K562 (cell line): ENCODE measurements at regions not wholly inside any gene's neighbourhood (a gene's known extent, or its start where the extent isn't known, plus 50 kb on each side); places are given as distances from the start of the nearest gene placed in this dataset.

Experiments
- ATAC-seq: fragments of 200-7000 bp; cut with Tn5 transposase; 3 replicates; pipeline ENCODE4 v1.9.1; 2020; ENCODE audit warnings: moderate library complexity
- BruUV-seq: library from RNA; stranded (reverse); fragments of 400-500 nt; replicated peaks from 2 replicates; lab custom pipeline; 2021; lab: Mats Ljungman, UMichigan
- CTCF ChIA-PET: fragments of 300-600 bp; formaldehyde crosslinking; extraction: SDS; loops from one replicate; lab custom pipeline; 2021; ENCODE audit warnings: low intra/inter-chr PET ratio; lab: Yijun Ruan, JAX
- POLR2A ChIA-PET: fragments of 300-600, 350-650 bp; sonication (Branson Sonifier 250); formaldehyde crosslinking; extraction: SDS; loops from one replicate; lab custom pipeline; 2021; ENCODE audit warnings: antibody characterized with exemption, inconsistent platforms; lab: Yijun Ruan, JAX
- DNase-seq, 4 experiments: peaks; one replicate each; pipeline versions ENCODE4 v3.0.0 to v3.0.0-alpha.2; 2011 to 2018; ENCODE audit warnings: low spot score in 3 of 4, mixed read lengths in 3 of 4; ENCODE audit errors: extremely low read depth in 1 of 4
- FAIRE-seq: peaks from 2 replicates; lab custom pipeline; 2011; peaks lifted over from hg19 to GRCh38; lab: Jason Lieb, UNC
- H2AFZ ChIP-seq: 2 replicates; pipeline ENCODE4 v1.6.0; 2011; ENCODE audit warnings: low read depth, low read length, control low read depth, inconsistent platforms
- H3K27ac ChIP-seq: fragments of 200-600 bp; 3 replicates; pipeline ENCODE4 v1.8.0; 2011; ENCODE audit warnings: low read depth, mild to moderate bottlenecking, control low read depth, inconsistent platforms, low read length, moderate library complexity, mixed read lengths; ENCODE audit errors: extremely low read depth
- H3K27me3 ChIP-seq, 2 experiments: fragments of 300-600 bp in 1 of 2; 2 replicates in 1 of 2; 3 replicates in 1 of 2; pipeline versions ENCODE4 v1.6.0 to v1.8.0; 2011; ENCODE audit warnings: inconsistent platforms in 2 of 2, low read length in 2 of 2, mild to moderate bottlenecking in 1 of 2, mixed read lengths in 1 of 2, moderate library complexity in 1 of 2; ENCODE audit not compliant: control insufficient read depth in 2 of 2, insufficient read depth in 2 of 2
- H3K36me3 ChIP-seq: fragments of 300-600 bp; 3 replicates; pipeline ENCODE4 v1.8.0; 2011; ENCODE audit warnings: mild to moderate bottlenecking, low read length, inconsistent platforms; ENCODE audit not compliant: control insufficient read depth, insufficient read depth
- H3K4me1 ChIP-seq, 2 experiments: fragments of 200-600 bp in 1 of 2; replicated peaks in 1 of 2; 2 replicates in 1 of 2; 3 replicates in 1 of 2; pipeline versions ENCODE4 v1.5.1 to v1.8.0; 2011; ENCODE audit warnings: inconsistent platforms in 2 of 2, low read length in 2 of 2, mild to moderate bottlenecking in 1 of 2, mixed read lengths in 1 of 2, moderate library complexity in 1 of 2; ENCODE audit not compliant: control insufficient read depth in 2 of 2, insufficient read depth in 2 of 2
- H3K4me2 ChIP-seq: 2 replicates; pipeline ENCODE4 v1.6.1; 2011; ENCODE audit warnings: low read length, control low read depth, inconsistent platforms, mixed read lengths; ENCODE audit not compliant: insufficient read depth
- H3K4me3 ChIP-seq: fragments of 200-600 bp; sonication (generic), shearing (Covaris generic); 2 replicates; pipeline ENCODE4 v1.5.1; 2016; ENCODE audit warnings: control low read depth, inconsistent platforms
- H3K79me2 ChIP-seq: fragments of 200-600 bp; 3 replicates; pipeline ENCODE4 v1.8.0; 2011; ENCODE audit warnings: low read length, inconsistent platforms; ENCODE audit not compliant: control insufficient read depth, insufficient read depth
- H3K9ac ChIP-seq, 2 experiments: 2 replicates each; pipeline versions ENCODE4 v1.6.0 to v1.6.1; 2011; ENCODE audit warnings: low read depth in 2 of 2, low read length in 2 of 2, control low read depth in 1 of 2, inconsistent platforms in 1 of 2, mild to moderate bottlenecking in 1 of 2, mixed read lengths in 1 of 2; ENCODE audit not compliant: insufficient read depth in 1 of 2
- H3K9me1 ChIP-seq: one replicate; pipeline ENCODE4 v1.6.0; 2011; ENCODE audit warnings: inconsistent platforms, mild to moderate bottlenecking, low read length, moderate library complexity; ENCODE audit not compliant: control insufficient read depth, insufficient read depth
- H3K9me3 ChIP-seq: replicated peaks from 2 replicates; pipeline ENCODE4 v1.5.1; 2011; ENCODE audit warnings: low read depth, low read length, inconsistent platforms; ENCODE audit not compliant: control insufficient read depth, insufficient read depth
- H4K20me1 ChIP-seq: replicated peaks from 2 replicates; pipeline ENCODE4 v1.6.1; 2011; ENCODE audit warnings: low read length, inconsistent platforms, mixed read lengths; ENCODE audit not compliant: control insufficient read depth, insufficient read depth
- ELF2 ChIP-seq: fragments of 250-450 bp; sonication (Bioruptor Pico); IDR thresholded peaks from 2 replicates; pipeline ENCODE4 v1.5.0; 2021; ENCODE audit warnings: mild to moderate bottlenecking
- NFRKB ChIP-seq: fragments of 450-650 bp; IDR thresholded peaks from 2 replicates; pipeline ENCODE4 v1.6.1; 2016; ENCODE audit warnings: low read depth
- SLC30A9 ChIP-seq: fragments of 250-450 bp; sonication (Bioruptor Pico); IDR thresholded peaks from 2 replicates; pipeline ENCODE4 v1.8.0; 2022; ENCODE audit warnings: mild to moderate bottlenecking, moderate library complexity
- U2AF1 ChIP-seq: fragments of 200-400 bp; formaldehyde crosslinking; optimal IDR thresholded peaks from 2 replicates; pipeline ENCODE3; 2017; ENCODE audit warnings: mild to moderate bottlenecking, low read depth, low read length, moderate library complexity
- ZBTB17 ChIP-seq: fragments of 450-650 bp; formaldehyde crosslinking; IDR thresholded peaks from 2 replicates; pipeline ENCODE4 v1.4.0; 2020; ENCODE audit warnings: mild to moderate bottlenecking
- ZBTB8A ChIP-seq: fragments of 450-650 bp; IDR thresholded peaks from 2 replicates; pipeline ENCODE4 v1.6.1; 2018; ENCODE audit warnings: mild to moderate bottlenecking, moderate library complexity; ENCODE audit not compliant: partially characterized antibody
- WGBS: fragments of 100-300 bp; shearing (Covaris generic); methylation state at CpG from one replicate; pipeline ENCODE4 v1.1.6; 2016; ENCODE audit warnings: low coverage, mixed read lengths; ENCODE audit not compliant: insufficient coverage; ENCODE audit errors: missing lambda C conversion rate; 5-methylcytosine and 5-hydroxymethylcytosine counted together
- in situ Hi-C: fragments of 300-500 bp; cut with MboI; formaldehyde crosslinking; loops from 4 replicates; pipeline ENCODE4 v1.15.0; 2018; ENCODE audit warnings: inconsistent platforms, mixed read lengths
- intact Hi-C: fragments of 100-400 bp; cut with micrococcal nuclease; formaldehyde crosslinking; loops from 2 replicates; pipeline ENCODE4 v1.14.2; 2022
- TF ChIP-seq, protein P1 (sequence below): fragments of 250-450 bp; sonication (Bioruptor Pico); IDR thresholded peaks from 2 replicates; pipeline ENCODE4 v1.4.0; 2020
- TF ChIP-seq, protein P2 (sequence below), 2 experiments: fragments of 450-650 bp; IDR thresholded peaks; 2 replicates each; pipeline ENCODE4 v1.6.1; 2016; ENCODE audit warnings: mild to moderate bottlenecking in 2 of 2, borderline replicate concordance in 1 of 2, low read depth in 1 of 2, moderate library complexity in 1 of 2

DNA sequence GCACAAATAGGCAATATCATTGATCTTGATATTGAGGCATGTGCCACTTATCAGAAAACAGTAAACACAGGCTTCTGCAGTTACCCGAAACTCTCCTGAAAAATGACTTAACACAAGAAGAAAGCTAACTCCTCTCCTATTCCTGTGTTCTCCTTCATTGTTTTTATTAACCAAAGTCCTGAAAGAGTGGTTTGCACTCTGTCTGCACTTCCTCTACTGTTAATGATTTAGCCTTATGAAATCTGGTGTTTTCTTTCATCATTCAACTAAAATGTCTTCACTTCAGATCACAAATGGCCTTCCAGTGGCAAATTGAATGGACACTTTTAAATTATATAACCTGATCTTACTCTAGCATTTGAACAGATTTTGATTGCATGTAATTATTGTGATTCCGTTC, 630.6 kb upstream of the PHF14 start:
- Histone ChIP-seq H3K4me3 (no peak overlapping the region), H3K9me1 (no peaks in the 10 kb centered on the region), H3K4me2 (no peak overlapping the region), H3K9me3 (no peaks in the 10 kb centered on the region), H3K9ac (no peak overlapping the region), H2AFZ (no peak overlapping the region), H3K27ac (no peak overlapping the region), H4K20me1 (no peaks in the 10 kb centered on the region), H3K79me2 (no peaks in the 10 kb centered on the region), H3K27me3 (no peaks in the 10 kb centered on the region)
- 17% methylated on average over 2 of the region's 2 CpGs for WGBS
- DNase-seq (no peak), FAIRE-seq (no peak)
- in situ Hi-C loops (no loop called here), intact Hi-C loops (no loop called here)
- ChIA-PET POLR2A (no interaction called here), CTCF (no interaction called here)
- BruUV-seq: no TSS peak
- TF ChIP-seq NFRKB: no peak
- TF ChIP-seq, protein P1, sequence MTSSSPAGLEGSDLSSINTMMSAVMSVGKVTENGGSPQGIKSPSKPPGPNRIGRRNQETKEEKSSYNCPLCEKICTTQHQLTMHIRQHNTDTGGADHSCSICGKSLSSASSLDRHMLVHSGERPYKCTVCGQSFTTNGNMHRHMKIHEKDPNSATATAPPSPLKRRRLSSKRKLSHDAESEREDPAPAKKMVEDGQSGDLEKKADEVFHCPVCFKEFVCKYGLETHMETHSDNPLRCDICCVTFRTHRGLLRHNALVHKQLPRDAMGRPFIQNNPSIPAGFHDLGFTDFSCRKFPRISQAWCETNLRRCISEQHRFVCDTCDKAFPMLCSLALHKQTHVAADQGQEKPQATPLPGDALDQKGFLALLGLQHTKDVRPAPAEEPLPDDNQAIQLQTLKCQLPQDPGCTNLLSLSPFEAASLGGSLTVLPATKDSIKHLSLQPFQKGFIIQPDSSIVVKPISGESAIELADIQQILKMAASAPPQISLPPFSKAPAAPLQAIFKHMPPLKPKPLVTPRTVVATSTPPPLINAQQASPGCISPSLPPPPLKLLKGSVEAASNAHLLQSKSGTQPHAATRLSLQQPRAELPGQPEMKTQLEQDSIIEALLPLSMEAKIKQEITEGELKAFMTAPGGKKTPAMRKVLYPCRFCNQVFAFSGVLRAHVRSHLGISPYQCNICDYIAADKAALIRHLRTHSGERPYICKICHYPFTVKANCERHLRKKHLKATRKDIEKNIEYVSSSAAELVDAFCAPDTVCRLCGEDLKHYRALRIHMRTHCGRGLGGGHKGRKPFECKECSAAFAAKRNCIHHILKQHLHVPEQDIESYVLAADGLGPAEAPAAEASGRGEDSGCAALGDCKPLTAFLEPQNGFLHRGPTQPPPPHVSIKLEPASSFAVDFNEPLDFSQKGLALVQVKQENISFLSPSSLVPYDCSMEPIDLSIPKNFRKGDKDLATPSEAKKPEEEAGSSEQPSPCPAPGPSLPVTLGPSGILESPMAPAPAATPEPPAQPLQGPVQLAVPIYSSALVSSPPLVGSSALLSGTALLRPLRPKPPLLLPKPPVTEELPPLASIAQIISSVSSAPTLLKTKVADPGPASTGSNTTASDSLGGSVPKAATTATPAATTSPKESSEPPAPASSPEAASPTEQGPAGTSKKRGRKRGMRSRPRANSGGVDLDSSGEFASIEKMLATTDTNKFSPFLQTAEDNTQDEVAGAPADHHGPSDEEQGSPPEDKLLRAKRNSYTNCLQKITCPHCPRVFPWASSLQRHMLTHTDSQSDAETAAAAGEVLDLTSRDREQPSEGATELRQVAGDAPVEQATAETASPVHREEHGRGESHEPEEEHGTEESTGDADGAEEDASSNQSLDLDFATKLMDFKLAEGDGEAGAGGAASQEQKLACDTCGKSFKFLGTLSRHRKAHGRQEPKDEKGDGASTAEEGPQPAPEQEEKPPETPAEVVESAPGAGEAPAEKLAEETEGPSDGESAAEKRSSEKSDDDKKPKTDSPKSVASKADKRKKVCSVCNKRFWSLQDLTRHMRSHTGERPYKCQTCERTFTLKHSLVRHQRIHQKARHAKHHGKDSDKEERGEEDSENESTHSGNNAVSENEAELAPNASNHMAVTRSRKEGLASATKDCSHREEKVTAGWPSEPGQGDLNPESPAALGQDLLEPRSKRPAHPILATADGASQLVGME: no peak
- TF ChIP-seq ELF2: no peak
- TF ChIP-seq SLC30A9 (CRISPR knock-in tag): no peak
- TF ChIP-seq ZBTB8A: no peak
- TF ChIP-seq U2AF1: no peak
- no peak for TF ChIP-seq ZBTB17 (CRISPR knock-in tag)
- TF ChIP-seq, protein P2, sequence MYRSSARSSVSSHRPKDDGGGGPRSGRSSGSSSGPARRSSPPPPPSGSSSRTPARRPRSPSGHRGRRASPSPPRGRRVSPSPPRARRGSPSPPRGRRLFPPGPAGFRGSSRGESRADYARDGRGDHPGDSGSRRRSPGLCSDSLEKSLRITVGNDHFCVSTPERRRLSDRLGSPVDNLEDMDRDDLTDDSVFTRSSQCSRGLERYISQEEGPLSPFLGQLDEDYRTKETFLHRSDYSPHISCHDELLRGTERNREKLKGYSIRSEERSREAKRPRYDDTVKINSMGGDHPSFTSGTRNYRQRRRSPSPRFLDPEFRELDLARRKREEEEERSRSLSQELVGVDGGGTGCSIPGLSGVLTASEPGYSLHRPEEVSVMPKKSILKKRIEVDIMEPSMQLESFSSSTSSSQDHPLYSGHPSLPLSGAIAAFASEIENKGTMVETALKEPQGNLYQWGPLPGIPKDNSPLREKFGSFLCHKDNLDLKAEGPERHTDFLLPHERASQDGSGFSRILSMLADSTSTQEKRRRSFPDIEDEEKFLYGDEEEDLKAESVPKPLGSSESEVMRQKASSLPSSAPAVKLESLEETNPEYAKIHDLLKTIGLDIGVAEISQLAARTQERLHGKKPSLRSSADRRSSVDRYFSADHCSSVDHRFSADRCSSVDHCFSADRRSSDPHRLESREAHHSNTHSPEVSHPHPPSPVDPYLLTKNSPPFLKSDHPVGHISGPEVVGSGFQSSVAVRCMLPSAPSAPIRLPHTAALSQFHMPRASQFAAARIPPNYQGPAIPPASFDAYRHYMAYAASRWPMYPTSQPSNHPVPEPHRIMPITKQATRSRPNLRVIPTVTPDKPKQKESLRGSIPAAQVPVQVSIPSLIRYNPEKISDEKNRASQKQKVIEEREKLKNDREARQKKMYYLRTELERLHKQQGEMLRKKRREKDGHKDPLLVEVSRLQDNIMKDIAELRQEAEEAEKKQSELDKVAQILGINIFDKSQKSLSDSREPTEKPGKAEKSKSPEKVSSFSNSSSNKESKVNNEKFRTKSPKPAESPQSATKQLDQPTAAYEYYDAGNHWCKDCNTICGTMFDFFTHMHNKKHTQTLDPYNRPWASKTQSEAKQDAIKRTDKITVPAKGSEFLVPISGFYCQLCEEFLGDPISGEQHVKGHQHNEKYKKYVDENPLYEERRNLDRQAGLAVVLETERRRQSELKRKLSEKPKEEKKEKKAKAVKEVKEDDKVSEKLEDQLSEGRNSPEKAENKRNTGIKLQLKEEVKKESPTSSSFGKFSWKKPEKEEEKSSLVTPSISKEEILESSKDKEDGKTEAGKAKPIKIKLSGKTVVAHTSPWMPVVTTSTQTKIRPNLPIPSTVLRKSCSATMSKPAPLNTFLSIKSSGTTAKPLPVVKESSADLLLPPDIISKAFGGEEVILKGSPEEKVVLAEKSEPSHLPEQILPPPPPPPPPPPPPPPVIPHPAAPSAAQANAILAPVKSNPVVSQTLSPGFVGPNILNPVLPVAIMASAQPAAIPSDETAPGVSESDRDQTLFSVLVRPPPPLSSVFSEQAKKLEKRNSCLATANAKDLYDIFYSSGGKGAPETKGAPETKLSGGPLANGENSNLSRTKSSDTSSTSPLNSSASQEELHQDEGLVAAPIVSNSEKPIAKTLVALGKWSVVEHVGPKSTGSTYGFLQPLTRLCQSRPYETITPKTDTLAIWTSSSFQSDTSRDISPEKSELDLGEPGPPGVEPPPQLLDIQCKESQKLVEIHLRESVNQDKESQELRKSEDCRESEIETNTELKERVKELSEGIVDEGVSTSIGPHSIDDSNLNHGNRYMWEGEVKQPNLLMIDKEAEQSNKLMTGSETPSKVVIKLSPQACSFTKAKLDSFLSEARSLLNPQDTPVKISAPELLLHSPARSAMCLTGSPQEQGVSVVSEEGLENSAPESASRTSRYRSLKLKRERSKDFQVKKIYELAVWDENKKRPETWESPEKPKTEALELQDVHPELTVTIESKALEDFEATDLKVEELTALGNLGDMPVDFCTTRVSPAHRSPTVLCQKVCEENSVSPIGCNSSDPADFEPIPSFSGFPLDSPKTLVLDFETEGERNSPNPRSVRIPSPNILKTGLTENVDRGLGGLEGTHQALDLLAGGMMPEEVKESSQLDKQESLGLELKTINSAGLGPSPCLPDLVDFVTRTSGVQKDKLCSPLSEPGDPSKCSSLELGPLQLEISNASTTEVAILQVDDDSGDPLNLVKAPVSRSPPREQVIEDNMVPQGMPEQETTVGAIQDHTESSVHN (IDR thresholded peaks at IDR 0.05; ENCODE audit: borderline replicate concordance in 1 of 2, low read depth in 1 of 2): no peak
- TF ChIP-seq, all 486 proteins: peak for 0
- H3K36me3 ChIP-seq: no peaks in the 10 kb centered on the region
- H3K4me1 ChIP-seq: no peaks in the 10 kb centered on the region
- ATAC-seq: no peak
